Hematopoietic multipotent progenitor cell treated with erythropoietin and hydrocortisone succinate and interleukin-3 and kit ligand, for 8 days (in vitro differentiated cells): ENCODE measurements at regions not wholly inside any gene's neighbourhood (a gene's known extent, or its start where the extent isn't known, plus 50 kb on each side); places are given as distances from the start of the nearest gene placed in this dataset.

Source experiments
- DNase-seq: peaks from one replicate; pipeline ENCODE4 v3.0.0-alpha.2; 2015

DNA sequence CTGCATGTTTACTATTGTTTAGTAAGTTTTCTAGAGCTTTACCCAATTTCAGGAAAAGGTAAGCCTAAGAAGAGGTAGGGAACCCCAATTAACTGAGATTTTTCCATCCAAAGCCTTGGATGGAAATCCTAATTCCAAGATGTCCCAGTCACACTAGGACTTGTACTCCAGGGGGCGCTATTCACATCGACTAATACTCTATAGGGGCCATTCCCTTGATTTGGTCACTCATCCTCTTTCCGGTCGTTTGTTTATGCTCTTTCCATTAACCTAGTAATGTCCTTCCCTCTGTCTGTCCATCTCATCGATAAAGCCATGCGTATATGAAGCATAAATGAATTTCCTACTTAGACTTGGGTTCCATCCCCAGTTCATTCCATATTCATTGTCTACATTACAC lies 80.8 kb upstream of the FUCA2 start:
- DNase-seq, result peak; percentile 39

DNA sequence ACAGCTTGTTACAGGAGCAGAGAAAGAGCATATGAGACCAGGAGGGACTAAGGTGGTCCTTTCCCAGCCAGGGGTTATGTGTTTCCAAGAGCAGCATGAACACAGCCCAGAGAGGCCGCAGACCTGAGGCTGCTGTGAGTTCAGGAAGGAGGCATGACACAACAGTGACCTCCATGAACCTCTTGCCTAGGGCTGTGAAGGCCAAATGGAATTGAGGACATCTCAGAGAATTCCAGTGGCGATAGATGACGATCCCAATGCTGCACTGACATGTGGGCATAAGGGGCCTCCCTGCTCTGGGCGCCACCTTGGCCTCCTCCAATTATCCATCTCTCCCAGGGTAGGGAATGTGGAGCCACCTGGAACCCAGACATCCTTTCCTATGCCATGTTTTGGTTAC lies 79.9 kb upstream of the FUCA2 start:
- no peak for DNase-seq

DNA sequence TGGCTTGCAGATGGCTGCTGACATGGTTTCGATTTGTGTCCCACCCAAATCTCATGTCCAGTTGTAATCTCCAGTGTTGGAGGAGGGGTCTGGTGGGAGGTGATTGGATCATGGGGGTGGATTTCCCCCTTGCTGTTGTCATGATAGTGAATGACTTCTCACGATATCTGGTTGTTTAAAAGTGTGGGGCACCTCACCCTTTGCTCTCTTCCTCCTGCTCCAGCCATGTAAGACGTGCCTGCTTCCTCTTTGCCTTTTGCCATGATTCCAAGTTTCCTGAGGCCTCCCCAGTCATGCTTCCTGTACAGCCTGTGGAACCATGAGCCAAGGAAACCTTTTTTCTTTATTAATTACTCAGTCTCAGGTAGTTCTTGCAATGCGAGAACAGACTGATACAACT lies 77.6 kb upstream of the FUCA2 start:
- DNase-seq, result no peak

DNA sequence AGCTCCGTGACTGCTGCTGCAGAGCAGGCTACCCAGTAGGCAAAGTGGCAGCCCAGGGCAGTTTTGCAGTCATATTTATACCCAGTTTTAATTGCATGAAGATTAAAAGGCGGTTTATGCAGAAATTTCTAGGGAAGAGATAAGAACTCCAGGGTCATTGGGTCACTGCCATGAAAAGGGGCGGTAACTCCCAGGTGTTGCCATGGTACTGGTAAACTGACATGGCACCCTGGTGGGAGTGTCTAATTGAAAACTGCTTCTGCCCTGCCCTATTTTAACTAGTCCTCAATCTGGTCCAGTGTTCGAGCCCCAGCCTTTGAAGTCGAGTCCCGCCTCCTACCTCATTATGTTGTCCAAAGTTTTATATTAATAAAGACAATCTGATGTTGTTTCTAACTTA lies 75.0 kb upstream of the FUCA2 start:
- no peak for DNase-seq

DNA sequence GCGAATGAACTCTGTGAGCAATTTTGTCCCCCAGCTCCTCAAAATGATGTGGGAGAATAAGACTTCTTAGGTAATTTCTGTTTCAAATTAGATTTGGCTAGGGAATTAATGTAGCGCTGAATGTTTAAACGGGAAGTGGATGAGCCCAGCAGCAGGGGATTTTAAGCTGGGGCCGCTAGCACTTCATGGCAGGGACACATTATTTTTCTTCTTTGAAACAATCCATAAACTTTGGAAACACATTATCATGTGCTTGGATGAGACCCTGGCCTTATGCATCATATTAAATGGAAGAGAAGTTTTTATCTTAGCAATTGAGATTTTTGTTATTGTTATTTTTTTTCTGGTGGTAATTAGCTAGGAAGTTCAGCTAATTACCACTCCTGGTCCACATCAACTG lies 74.2 kb upstream of the FUCA2 start:
- no peak for DNase-seq

DNA sequence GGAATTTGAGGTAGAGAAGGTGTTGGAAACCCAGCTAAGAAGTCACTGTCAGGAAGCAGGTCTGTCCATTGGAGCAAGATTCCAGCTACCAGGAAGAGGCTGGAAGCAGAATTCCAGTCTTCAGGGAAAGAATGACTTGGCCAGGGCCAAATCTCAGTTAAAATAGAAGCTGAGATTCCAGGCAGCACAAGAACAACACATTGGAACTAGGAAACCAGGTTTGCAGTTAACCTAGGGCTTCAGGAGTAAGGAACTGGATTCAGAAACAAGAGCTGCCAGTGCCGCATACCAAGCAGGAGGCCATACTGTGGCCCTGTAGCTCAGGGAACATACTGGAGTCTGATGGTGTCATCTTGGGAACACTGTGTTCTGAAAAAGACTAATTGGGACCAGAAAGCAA lies 73.7 kb upstream of the FUCA2 start:
- no peak for DNase-seq

DNA sequence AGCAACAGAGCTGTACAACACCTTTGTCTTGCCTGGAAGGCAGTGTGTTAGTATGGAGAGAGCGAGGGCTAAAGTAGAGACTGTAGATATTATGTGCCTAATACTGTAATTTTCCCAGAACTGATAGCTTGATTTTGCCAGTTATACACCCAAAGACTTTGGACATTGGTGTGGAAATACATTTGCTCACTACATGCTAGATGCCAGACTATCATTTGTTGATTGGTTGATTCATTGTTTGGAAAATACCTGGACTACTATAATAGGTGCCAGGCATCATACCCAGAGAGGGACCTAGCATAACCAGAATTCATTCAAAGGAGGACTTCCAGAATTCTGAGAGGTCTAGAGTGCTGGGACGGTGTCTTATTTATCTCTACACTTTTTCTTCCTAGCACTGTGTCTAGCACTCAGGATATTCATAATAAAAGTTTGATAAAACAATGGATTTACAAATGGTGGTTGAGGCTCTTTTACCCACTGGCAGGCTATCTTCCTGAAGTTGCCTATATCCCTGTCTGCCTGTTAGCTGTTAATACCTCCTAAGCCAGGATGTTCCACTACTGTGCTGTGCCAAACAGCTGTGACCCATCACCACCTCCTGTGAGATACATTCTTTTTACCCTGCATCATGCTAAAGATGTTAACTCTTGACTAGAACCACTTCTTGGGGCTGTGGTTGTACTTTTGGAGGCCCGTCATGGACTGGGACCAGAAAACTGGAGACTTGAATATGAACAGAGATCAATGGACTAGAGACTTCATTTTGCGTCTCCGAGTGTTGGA lies 72.2 kb upstream of the FUCA2 start:
- no peak for DNase-seq

DNA sequence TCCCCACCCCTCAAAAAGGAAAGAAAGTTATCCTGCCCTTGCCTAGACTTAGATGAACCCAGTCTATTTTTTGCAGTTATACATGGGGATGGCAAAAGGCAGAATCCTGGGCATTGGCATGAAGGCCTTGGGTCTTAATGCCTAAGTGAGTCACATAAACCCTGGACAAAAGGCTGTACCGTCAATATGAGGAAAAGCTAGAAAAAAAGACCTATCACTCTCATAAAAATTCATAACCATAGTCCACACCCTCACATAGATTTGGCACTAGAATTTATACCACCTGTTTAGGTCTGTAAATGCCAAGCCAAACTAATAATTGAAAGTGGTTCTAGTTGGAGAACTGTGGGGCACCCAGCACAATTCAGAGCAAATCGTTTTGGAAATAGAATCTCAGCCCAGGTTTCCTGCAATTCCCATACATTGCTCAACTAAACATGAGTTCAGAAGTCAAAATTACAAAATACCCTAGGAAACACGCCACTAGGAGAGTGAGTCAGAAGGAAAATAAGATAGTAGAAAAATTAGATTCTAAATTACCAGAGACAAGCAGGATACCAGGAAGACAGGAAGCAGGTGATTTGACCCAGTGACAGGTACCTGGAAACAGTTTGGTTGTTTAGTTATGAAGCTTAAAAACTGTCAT lies 70.4 kb upstream of the FUCA2 start:
- no peak for DNase-seq

DNA sequence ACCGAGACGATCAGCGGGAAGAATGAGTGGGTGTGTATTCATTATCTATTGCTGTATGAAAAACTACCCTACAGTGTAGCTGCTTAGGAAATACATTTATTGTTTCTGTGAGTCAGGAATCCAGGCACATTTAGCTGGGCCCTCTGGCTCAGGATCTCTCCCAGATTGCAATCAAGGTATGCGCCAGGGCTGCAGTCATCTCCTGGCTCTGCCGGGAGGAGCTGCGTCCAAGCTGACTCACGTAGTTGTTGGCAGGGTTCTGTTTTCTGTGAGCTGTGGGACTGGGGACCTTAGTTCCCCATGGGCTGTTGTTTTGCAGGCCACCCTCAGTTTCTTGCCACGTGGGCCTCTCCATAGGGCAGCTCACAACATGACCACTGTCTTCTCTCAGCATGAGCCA lies 68.2 kb upstream of the FUCA2 start:
- no peak for DNase-seq

DNA sequence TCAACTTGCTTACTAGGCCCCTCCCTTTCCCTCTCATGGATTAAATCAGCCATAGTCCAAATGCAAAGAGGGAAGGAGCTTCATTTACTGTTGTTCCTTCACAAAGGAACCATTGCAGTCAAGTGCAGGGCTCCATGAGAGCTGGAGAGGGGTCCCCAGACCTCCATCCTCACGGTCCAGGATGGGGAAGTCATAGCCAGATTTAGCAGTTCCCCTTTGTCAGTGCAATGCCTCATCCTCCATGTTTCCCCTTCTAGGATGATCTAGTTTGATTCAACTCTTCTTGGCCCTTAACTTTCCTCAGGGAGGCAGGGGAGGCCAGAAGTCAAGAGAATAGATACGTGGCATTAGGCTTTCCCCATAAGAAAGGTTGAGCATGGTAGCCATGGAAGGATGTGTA lies 66.5 kb upstream of the FUCA2 start:
- DNase-seq, result no peak

DNA sequence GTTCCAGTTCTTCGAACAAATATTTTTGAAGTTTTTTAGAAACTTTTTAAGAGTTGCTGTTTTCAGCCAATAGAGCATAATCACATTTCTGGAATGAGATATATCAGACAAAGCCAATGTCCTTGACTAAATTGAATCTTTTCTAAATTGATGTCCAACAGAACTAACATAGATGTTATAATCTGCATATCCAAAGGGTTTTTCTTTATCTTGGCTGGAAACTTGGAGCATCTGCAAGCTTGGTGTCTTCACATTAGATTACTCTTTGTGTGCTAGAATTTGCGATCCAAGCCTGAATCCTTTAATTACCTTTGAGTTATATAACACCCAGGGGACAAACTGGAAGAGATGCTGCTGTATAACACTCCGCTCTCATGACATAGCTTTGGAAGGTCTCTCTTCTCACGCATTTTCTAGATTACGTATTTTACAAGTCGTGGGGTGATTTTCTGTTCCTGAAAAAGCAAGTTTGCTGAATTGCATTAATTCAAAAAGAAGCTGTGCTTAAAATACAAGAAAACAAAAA lies 64.4 kb upstream of the FUCA2 start:
- DNase-seq, result no peak

DNA sequence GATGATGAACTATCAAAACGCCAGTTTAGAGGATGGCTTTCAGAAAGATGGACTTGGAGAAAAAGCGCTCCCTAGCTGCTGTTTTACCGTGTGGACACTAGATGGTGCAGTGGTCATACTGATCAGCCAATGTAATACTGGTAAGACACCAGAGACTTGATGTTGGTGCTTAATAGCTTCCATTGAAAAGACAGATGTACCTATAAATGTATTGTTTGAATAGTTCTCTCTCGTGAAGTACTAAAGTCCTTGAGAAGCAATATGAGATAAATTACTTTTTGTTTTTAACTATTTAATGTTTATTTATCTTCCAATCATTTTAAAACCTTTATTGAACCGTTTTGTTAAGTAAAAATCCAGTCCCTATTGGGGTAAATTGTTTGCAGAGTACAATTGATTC lies 63.9 kb upstream of the FUCA2 start:
- peak; percentile 86 for DNase-seq

DNA sequence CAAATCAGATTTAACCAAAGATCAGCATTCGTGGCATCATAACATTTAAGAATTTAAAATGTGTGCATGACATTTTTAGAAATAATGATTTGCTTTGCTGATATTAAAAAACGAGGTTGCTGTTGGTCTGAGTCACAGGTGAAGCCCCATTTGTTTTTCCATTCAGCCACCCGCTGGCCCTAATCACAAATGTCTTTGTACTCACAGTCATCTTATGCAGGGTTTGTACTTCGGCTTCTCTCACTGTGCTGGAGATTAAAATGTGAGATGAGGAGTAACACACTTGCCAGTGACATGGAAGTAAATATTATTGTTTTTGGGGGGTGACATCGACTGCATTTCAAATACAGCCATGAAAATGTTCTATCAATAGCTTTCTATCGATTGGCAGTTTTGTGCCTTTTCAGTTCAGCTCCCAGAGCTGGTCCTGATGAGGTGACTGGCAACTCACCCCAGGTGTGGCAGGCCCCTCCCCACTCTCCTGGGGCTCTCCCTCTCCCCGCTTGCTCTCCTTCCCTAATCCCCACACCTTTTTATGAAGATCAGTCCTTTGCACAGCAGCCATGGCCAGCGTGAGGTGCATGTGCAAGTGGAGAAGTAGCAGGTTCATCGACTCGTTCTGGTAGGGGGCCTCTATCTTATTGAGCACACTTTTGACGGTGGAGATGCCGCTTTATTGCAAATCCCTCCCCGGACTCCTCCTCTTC lies 58.8 kb upstream of the FUCA2 start:
- DNase-seq, result no peak

DNA sequence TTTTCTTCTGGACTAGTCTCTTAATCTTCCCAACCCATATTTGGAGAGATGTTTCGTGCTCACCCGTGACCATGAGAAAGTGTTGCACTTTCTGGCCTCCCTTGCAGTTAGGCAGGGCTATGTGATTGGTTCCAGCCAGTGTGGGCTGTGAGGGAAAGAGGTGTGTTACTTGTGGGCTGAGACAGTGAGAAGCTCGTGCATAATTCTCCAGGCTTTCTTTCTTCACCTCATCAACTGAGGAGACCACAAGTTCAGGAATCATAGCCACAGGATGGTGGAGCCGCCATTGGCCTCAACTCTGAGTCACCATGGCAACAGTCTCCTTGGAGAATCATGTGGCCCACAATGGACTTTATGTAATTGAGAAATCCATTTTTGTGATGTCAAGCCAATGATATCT lies 57.5 kb upstream of the FUCA2 start:
- DNase-seq, result no peak

DNA sequence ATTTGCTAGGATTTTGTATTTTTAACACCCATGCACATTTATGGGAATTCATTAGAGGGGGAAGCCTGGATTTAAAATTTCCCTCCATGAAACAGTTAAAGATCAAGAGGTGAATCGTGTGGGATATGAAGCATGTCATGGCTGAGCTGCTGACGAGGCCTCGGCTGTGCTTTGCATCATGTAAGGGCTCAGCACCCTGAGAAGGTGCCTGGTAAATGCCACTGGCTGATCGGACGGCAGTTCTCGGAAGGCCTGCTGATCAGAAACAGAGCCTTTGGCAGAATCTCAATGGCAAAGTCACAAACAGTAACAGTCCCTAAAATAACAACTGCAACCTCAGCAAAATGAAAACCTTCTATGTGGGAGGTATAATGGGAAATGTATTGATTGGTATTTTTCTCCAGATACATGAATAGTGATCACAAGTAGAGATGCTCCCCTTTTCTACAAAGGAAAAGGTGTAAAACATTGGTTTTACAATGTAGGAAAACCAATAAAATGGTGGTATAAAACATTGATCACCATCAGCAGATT lies 53.0 kb upstream of the FUCA2 start:
- DNase-seq, result no peak

DNA sequence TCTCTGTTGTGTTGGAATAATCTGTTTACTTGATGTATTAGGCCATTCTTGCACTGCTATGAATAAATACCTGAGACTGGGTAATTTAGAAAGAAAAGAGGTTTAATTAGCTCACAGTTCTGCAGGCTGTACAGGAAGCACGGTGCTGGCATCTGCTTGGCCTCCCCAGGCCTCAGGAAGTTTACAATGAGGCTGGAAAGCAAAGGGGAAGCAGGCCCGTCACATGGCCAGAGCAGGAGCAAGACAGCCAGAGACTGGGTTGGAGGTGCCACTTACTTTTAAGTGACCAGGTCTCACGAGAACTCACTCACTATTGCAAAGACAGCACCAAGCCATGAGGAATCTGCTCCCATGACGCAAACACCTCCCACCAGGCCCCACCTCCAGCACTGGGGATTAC lies 50.6 kb upstream of the FUCA2 start:
- DNase-seq, result no peak
